GM21447 (cell line): ENCODE measurements at regions not wholly inside any gene's neighbourhood (a gene's known extent, or its start where the extent isn't known, plus 50 kb on each side); places are given as distances from the start of the nearest gene placed in this dataset.

Experiments
- ATAC-seq: cut with Tn5 transposase; IDR thresholded peaks from one replicate; pipeline ENCODE4 v1.9.1; 2021; ENCODE audit not compliant: unreplicated experiment

- no peak for ATAC-seq
Observed at GRCh38 chr6:47934023-47934422, 152.2 kb downstream of the OPN5 start.

GRCh38 chr6:47932575-47932974 is 150.7 kb downstream of the OPN5 start:
- no peak for ATAC-seq

GRCh38 chr6:47924001-47924400 is 142.2 kb downstream of the OPN5 start:
- no peak for ATAC-seq

GRCh38 chr6:47922391-47922790 is 140.6 kb downstream of the OPN5 start:
- ATAC-seq: no peak

- no peak for ATAC-seq
Observed at GRCh38 chr6:47919875-47920274, 138.0 kb downstream of the OPN5 start.

- no peak for ATAC-seq
Observed at GRCh38 chr6:47917811-47918210, 136.0 kb downstream of the OPN5 start.

- no peak for ATAC-seq
Observed at GRCh38 chr6:47917202-47917601, 135.4 kb downstream of the OPN5 start.

GRCh38 chr6:47915017-47915416 is 133.2 kb downstream of the OPN5 start:
- ATAC-seq: no peak

GRCh38 chr6:47908271-47908670 is 126.4 kb downstream of the OPN5 start:
- ATAC-seq: no peak

- ATAC-seq: no peak
Observed at GRCh38 chr6:47905717-47906116, 123.9 kb downstream of the OPN5 start.

GRCh38 chr6:47897247-47897646 is 115.4 kb downstream of the OPN5 start:
- ATAC-seq: no peak

- ATAC-seq: no peak
Observed at GRCh38 chr6:47890326-47890875, 108.6 kb downstream of the OPN5 start.

- ATAC-seq: no peak
Observed at GRCh38 chr6:47879015-47879414, 97.2 kb downstream of the OPN5 start.
